ENCODE measurements at regions not wholly inside any gene's neighbourhood (a gene's known extent, or its start where the extent isn't known, plus 50 kb on each side); places are given as distances from the start of the nearest gene placed in this dataset.

- DNase-seq (ENCODE audit: low spot score) (no peak), ATAC-seq (ENCODE audit: low FRiP score) (no peak)
- TF ChIP-seq CTCF (IDR thresholded peaks at IDR 0.05), result no peak
Measured at GRCh38 chr3:17908399-17909191, 166.2 kb upstream of the TBC1D5 start.

- no peak for ATAC-seq (ENCODE audit: low FRiP score)
- DNase-seq (ENCODE audit: low spot score), result no peak
- no peak for TF ChIP-seq CTCF (IDR thresholded peaks at IDR 0.05)
Measured at GRCh38 chr3:17905996-17906395, 163.6 kb upstream of the TBC1D5 start.

- DNase-seq (ENCODE audit: low spot score) (no peak), ATAC-seq (ENCODE audit: low FRiP score) (no peak)
- no peak for TF ChIP-seq CTCF (IDR thresholded peaks at IDR 0.05)
Measured at GRCh38 chr3:17901893-17902292, 159.5 kb upstream of the TBC1D5 start.

GRCh38 chr3:17894434-17895060 lies 152.1 kb upstream of the TBC1D5 start:
- no peak for TF ChIP-seq CTCF (IDR thresholded peaks at IDR 0.05)
- DNase-seq (ENCODE audit: low spot score), result no peak
- no peak for ATAC-seq (ENCODE audit: low FRiP score)

GRCh38 chr3:17891139-17891856 lies 148.9 kb upstream of the TBC1D5 start:
- ATAC-seq (ENCODE audit: low FRiP score) (no peak), DNase-seq (ENCODE audit: low spot score) (no peak)
- TF ChIP-seq CTCF (IDR thresholded peaks at IDR 0.05), result no peak

- DNase-seq (ENCODE audit: low spot score) (no peak), ATAC-seq (ENCODE audit: low FRiP score) (no peak)
- TF ChIP-seq CTCF (IDR thresholded peaks at IDR 0.05), result no peak
Measured at GRCh38 chr3:17885986-17886385, 143.6 kb upstream of the TBC1D5 start.
